ENCODE measurements at regions not wholly inside any gene's neighbourhood (a gene's known extent, or its start where the extent isn't known, plus 50 kb on each side); places are given as distances from the start of the nearest gene placed in this dataset.
A peak's percentile ranks its signal among the peaks of the same experiment; 100 is the strongest.

DNA sequence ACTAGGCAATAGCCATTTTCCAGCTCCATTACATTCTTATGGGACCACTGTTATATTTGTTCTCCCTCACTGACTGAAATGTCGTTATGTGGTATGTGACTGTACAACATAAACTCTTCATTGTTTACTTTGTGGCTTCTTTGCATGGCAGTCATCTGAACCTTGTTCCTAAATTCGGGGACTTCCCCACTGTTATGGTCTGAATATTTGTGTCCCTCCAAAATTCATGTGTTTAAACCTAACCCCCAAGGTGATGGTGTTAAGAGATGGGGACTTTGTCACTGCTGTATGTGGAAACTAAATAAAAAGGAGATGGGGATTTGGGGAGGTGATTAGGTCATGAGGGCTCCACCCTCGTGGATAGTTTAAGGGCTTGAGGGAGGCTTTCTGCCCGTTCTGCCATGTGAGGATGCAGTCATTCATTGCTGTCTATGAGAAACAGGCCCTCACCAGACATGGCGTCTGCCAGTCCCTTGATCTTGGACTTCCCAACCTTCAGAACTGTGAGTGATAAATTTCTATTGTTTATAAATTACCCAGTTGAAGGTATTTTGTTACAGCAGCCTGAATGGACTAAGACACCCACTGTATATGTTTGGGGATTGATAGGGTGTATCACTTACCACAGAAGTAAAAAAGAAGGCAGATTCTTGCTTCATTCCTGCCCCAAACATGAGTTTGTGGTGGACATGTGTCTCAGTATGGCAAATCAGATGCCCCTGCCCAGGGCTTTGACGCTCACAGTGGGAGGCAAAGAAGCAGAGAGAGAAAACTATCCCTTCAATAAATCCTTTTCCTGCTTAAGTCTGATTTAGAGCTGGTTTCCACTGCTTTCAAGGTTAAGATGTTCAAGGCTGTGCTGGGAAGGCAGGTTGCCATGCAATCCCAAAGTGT lies 138.0 kb upstream of the UBE2E1 start:
- POLR2A ChIA-PET: interaction anchor here (0.6 kb wide), 1 partner anchor 140 kb away, joined by 3 read pairs; no protein-coding TSS in a partner anchor
- H3K4me3 ChIP-seq (ENCODE audit: low read depth, low read length): no peak overlapping the region
- TF ChIP-seq, protein P1, sequence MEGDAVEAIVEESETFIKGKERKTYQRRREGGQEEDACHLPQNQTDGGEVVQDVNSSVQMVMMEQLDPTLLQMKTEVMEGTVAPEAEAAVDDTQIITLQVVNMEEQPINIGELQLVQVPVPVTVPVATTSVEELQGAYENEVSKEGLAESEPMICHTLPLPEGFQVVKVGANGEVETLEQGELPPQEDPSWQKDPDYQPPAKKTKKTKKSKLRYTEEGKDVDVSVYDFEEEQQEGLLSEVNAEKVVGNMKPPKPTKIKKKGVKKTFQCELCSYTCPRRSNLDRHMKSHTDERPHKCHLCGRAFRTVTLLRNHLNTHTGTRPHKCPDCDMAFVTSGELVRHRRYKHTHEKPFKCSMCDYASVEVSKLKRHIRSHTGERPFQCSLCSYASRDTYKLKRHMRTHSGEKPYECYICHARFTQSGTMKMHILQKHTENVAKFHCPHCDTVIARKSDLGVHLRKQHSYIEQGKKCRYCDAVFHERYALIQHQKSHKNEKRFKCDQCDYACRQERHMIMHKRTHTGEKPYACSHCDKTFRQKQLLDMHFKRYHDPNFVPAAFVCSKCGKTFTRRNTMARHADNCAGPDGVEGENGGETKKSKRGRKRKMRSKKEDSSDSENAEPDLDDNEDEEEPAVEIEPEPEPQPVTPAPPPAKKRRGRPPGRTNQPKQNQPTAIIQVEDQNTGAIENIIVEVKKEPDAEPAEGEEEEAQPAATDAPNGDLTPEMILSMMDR (IDR thresholded peaks at IDR 0.05; ENCODE audit: insufficient read depth, low read length, missing control alignments): no peak
- CTCF ChIA-PET: interaction anchor here (0.6 to 1.4 kb wide), 2 partner anchors 10 to 19 kb away, joined by 3 to 4 read pairs; no protein-coding TSS in a partner anchor
- no peak for DNase-seq (ENCODE audit: low read depth, low spot score)

GRCh38 chr3:23668430-23668904 lies 137.3 kb upstream of the UBE2E1 start:
- TF ChIP-seq, protein P1 (IDR thresholded peaks at IDR 0.05; ENCODE audit: insufficient read depth, low read length, missing control alignments): no peak
- CTCF ChIA-PET: interaction anchor here (0.6 to 1.9 kb wide), 3 partner anchors 9 to 19 kb away, joined by 3 to 7 read pairs (median 4); no protein-coding TSS in a partner anchor
- POLR2A ChIA-PET: interaction anchor here (0.7 kb wide), 1 partner anchor 248 kb away, joined by 3 read pairs; the partner anchor contains the start of genes NKIRAS1 and RPL15
- DNase-seq (ENCODE audit: low read depth, low spot score): peak; percentile 63
- H3K4me3 ChIP-seq (ENCODE audit: low read depth, low read length): no peak overlapping the region

DNA sequence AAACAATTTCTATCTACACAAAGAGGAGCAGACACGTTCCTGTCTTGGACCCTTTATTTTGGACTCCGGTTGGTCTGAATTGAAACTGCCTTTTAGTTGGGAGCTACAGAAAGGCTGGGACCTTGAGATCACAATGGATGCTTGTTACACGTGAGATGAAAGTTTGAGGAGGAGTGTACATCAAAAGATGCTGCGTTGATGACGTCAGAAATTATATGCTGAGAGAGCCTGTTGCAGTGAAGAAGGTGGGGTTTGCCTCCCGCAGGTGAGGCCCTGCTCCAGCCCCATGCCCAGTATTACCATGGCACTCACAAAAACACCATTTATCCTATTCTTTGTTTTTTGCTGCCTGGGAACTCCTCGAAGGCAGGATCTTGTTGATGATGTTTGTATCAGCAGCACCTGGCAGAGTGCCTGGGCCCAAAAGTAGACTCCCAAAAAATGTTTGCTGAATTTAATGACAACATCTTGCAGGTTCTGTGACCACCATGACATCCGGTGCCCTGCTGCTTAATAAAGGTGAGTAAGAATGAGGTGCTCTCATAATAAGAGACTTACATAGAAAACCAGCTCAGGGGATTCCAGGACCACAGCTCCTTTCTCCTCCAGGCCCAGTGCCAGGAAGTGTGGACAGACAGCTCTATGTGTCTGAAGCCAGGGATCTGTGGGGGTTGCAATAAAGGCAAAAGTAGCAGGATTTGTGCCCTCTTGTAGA lies 136.1 kb upstream of the UBE2E1 start:
- no peak for DNase-seq (ENCODE audit: low read depth, low spot score)
- TF ChIP-seq, protein P1 (IDR thresholded peaks at IDR 0.05; ENCODE audit: insufficient read depth, low read length, missing control alignments): no peak
- H3K4me3 ChIP-seq (ENCODE audit: low read depth, low read length): no peak overlapping the region
- POLR2A ChIA-PET: no interaction called here
- CTCF ChIA-PET: interaction anchor here (1.4 to 1.9 kb wide), 2 partner anchors 8 to 9 kb away, joined by 4 to 7 read pairs; no protein-coding TSS in a partner anchor

DNA sequence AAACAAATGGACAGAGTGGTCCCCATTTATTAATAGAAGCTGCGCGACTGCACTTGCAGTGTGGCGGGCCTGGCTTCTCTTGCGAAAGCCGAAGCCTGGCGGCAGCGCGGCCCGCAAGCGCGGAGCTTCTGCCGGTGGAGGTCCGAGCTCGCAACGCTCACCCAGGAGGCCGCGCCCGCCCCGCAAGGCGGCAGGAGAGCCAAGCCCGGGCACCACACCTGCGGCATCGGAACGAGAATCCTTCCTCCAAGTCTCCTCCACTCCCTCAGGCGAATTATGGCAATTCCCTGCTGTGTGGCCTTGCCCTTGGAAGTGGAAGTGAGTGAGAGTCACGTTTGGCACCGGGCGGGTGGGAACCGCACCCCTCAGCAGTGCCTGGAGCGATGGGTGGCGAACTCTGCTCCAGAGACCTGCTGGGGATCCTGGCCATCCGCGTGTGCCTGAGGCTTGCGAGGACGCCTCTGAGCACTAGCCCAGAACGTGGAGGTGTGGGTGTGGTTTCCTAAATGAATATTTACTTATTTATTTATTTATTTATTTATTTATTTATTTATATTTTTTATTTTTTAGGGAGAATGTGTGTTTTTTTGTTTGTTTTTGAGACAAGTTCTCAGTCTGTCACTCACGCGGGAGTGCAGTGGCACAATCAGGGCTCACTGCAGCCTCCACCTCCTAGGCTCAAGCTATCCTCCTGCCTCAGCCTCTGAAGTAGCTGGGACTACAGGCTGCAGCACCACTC lies 133.7 kb upstream of the UBE2E1 start:
- no peak overlapping the region for H3K4me3 ChIP-seq (ENCODE audit: low read depth, low read length)
- POLR2A ChIA-PET: no interaction called here
- no peak for DNase-seq (ENCODE audit: low read depth, low spot score)
- CTCF ChIA-PET: no interaction called here
- TF ChIP-seq, protein P1 (IDR thresholded peaks at IDR 0.05; ENCODE audit: insufficient read depth, low read length, missing control alignments): no peak

DNA sequence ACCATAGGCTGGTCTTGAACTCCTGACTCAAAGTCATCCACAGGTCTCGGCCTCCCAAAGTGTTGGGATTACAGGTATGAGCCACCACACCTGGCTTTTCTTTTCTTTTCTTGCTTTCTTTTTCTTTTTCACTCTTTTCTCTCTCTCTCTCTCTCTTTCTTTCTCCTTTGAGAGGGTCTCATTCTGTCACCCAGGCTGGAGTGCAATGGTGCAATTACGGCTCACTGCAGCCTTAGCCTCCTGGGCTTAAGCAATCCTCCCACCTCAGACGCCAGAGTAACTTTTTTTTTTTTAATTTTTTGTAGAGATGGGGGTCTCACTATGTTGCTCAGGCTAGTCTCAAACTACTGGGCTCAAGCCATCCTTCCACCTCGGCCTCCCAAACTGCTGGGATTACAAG lies 133.1 kb upstream of the UBE2E1 start:
- no peak for DNase-seq (ENCODE audit: low read depth, low spot score)
- H3K4me3 ChIP-seq (ENCODE audit: low read depth, low read length): no peak overlapping the region
- ChIA-PET CTCF (no interaction called here), POLR2A (no interaction called here)
- TF ChIP-seq, protein P1 (IDR thresholded peaks at IDR 0.05; ENCODE audit: insufficient read depth, low read length, missing control alignments): no peak

All from AG04449 (cell line).